Lower lobe of right lung (tissue), 2 donors: ENCODE measurements at regions not wholly inside any gene's neighbourhood (a gene's known extent, or its start where the extent isn't known, plus 50 kb on each side); places are given as distances from the start of the nearest gene placed in this dataset.

Source experiments
- ATAC-seq, 2 donors: fragments of 200-7000 bp; cut with Tn5 transposase; one replicate each; pipeline ENCODE4 v1.9.1; 2020 to 2022; ENCODE audit warnings: mild to moderate bottlenecking in 2 of 2, moderate library complexity in 2 of 2
- DNase-seq: peaks from one replicate; pipeline ENCODE4 v3.0.0-alpha.2; 2020
- H3K27ac ChIP-seq: fragments of 200-600 bp; one replicate; pipeline ENCODE4 v1.8.0; 2022
- H3K27me3 ChIP-seq: fragments of 200-600 bp; one replicate; pipeline ENCODE4 v1.8.0; 2022; ENCODE audit warnings: low read depth
- H3K36me3 ChIP-seq: fragments of 200-600 bp; one replicate; pipeline ENCODE4 v1.8.0; 2022; ENCODE audit warnings: mild to moderate bottlenecking
- H3K4me1 ChIP-seq: fragments of 200-600 bp; one replicate; pipeline ENCODE4 v1.8.0; 2022
- H3K4me3 ChIP-seq: fragments of 200-600 bp; one replicate; pipeline ENCODE4 v1.8.0; 2022; ENCODE audit warnings: mild to moderate bottlenecking
- H3K9me3 ChIP-seq: fragments of 200-600 bp; one replicate; pipeline ENCODE4 v1.8.0; 2022
- CTCF ChIP-seq: fragments of 200-600 bp; IDR thresholded peaks from one replicate; pipeline ENCODE4 v1.8.0; 2022; ENCODE audit warnings: antibody characterized with exemption, mild to moderate bottlenecking
- intact Hi-C: fragments of 100-400 bp; cut with DNase I; formaldehyde crosslinking; loops from one replicate; pipeline ENCODE4 v1.11.0; 2022
- donor health status: DM: no; HTN: yes; CAD: no; lungs with severe emphysema.

GRCh38 chr13:21232599-21232998, 56.1 kb downstream of the MRPL57 start:
- DNase-seq = no peak
- no peak overlapping the region for H3K27ac ChIP-seq
- TF ChIP-seq CTCF = no peak
- no peaks in the 10 kb centered on the region for H3K9me3 ChIP-seq
- H3K4me3 ChIP-seq = no peak overlapping the region
- H3K4me1 ChIP-seq = no peaks in the 10 kb centered on the region
- no peaks in the 10 kb centered on the region for H3K36me3 ChIP-seq
- no peaks in the 10 kb centered on the region for H3K27me3 ChIP-seq
- ATAC-seq = no peak
- intact Hi-C loops = no loop called here

- H3K9me3 ChIP-seq = no peaks in the 10 kb centered on the region
- H3K27me3 ChIP-seq = no peaks in the 10 kb centered on the region
- ATAC-seq = no peak
- intact Hi-C loops = no loop called here
- H3K4me3 ChIP-seq = no peak overlapping the region
- no peaks in the 10 kb centered on the region for H3K4me1 ChIP-seq
- no peaks in the 10 kb centered on the region for H3K36me3 ChIP-seq
- H3K27ac ChIP-seq = no peak overlapping the region
- no peak for DNase-seq
- TF ChIP-seq CTCF = no peak
Measured at GRCh38 chr13:21233086-21233485, 56.6 kb downstream of the MRPL57 start.

GRCh38 chr13:21234526-21234925, 58.1 kb downstream of the MRPL57 start:
- intact Hi-C loops = no loop called here
- Histone ChIP-seq H3K4me1 (no peaks in the 10 kb centered on the region), H3K27ac (no peak overlapping the region), H3K27me3 (no peaks in the 10 kb centered on the region), H3K9me3 (no peaks in the 10 kb centered on the region), H3K4me3 (no peak overlapping the region), H3K36me3 (no peaks in the 10 kb centered on the region)
- DNase-seq (no peak), ATAC-seq (no peak)
- no peak for TF ChIP-seq CTCF

GRCh38 chr13:21235174-21235573, 58.7 kb downstream of the MRPL57 start:
- intact Hi-C loops = no loop called here
- TF ChIP-seq CTCF = no peak
- H3K4me1 ChIP-seq = no peaks in the 10 kb centered on the region
- ATAC-seq = no peak
- H3K9me3 ChIP-seq = no peaks in the 10 kb centered on the region
- no peak overlapping the region for H3K27ac ChIP-seq
- H3K36me3 ChIP-seq = no peaks in the 10 kb centered on the region
- no peak for DNase-seq
- no peak overlapping the region for H3K4me3 ChIP-seq
- H3K27me3 ChIP-seq = no peaks in the 10 kb centered on the region

GRCh38 chr13:21237081-21237480, 60.6 kb downstream of the MRPL57 start:
- ATAC-seq (no peak), DNase-seq (no peak)
- Histone ChIP-seq H3K4me3 (no peak overlapping the region), H3K27ac (no peak overlapping the region), H3K9me3 (no peaks in the 10 kb centered on the region), H3K4me1 (no peaks in the 10 kb centered on the region), H3K36me3 (no peaks in the 10 kb centered on the region), H3K27me3 (no peaks in the 10 kb centered on the region)
- TF ChIP-seq CTCF = no peak
- intact Hi-C loops = no loop called here

- Histone ChIP-seq H3K27me3 (no peaks in the 10 kb centered on the region), H3K4me1 (no peaks in the 10 kb centered on the region), H3K36me3 (no peaks in the 10 kb centered on the region), H3K9me3 (no peaks in the 10 kb centered on the region), H3K27ac (no peak overlapping the region), H3K4me3 (no peak overlapping the region)
- TF ChIP-seq CTCF = no peak
- intact Hi-C loops = no loop called here
- no peak for ATAC-seq
- no peak for DNase-seq
Measured at GRCh38 chr13:21238267-21238666, 61.8 kb downstream of the MRPL57 start.
